ENCODE measurements at regions not wholly inside any gene's neighbourhood (a gene's known extent, or its start where the extent isn't known, plus 50 kb on each side); places are given as distances from the start of the nearest gene placed in this dataset.

DNA sequence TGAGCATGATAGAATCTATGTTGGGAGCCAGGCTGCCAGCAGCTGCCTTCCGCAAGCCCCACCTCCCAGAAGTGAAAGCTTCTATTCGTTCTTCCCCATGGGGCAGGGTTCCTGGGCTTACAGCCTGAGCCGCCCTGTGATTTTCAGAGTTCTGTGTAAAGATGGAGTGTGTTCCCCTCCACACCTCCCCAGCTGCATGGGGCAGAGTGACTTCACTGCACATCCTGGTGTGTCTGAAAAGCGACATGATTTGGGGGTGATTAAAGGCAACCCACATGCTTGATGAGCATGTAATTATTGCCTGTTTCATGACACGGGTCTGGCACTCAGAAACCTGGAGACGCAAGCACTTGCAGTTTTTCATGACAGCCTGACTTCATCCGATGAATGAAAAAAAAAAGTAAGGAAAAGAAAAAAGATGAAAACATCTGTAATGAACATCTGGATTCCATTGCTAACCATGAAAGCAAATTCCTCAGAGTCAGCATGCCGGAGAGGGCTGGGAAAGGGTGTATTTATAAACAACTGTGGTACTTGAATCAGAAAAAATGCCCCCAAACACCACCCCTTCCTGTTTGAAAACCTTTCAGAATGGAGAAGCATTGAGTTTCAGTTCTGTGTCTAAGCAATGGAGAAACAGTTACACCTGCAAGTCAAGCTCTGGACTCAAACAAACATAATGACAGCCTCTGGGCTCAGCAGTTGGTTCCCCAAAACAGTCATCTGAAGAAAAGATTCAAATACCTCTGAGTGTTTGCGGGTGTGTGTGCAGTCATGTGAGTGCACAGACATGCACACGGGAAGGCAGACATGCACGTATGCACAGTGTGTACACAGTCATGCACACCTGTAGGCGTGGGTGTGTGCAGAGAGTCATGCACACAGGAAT lies 266.0 kb downstream of the ENGASE start:
- DNase-seq, result no peak

DNA sequence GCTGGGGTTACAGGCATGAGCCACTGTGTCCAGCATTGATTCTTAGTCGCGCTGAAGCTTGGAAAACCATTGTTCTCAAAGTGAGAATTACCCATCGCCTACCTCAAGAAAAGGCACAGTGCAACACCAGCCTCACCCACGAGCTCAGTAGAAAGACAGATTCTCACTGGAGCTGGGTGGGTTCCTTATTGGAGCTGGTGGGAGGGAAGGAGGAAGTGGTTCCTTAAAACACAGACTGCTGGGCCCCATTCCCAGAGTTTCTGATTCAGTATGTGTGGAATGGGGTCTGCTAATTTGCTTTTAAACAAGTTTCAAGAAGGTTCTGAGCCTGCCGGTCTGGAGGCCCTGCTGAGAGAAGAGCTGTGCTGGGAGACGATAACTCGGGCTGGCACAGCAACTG lies 264.7 kb downstream of the ENGASE start:
- no peak for DNase-seq

DNA sequence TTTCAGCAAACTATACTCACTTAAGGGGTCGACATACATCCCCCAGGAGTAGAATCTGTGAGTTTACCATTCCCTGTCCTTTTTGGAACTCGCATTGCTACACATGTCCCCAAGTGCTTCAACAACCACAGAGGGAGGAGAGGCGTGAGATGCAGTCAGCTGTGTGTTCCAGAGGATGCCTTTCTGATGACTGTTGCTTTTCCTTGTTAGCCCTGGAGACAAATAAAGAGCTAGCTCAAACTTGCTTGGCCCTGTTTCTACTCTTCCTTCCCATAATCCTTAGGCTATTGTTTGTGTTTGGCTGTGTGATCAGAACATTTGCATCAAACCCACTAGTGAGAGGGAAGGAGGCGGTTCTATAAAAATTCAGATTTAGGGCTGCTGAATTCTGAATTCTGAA lies 264.0 kb downstream of the ENGASE start:
- no peak for DNase-seq

DNA sequence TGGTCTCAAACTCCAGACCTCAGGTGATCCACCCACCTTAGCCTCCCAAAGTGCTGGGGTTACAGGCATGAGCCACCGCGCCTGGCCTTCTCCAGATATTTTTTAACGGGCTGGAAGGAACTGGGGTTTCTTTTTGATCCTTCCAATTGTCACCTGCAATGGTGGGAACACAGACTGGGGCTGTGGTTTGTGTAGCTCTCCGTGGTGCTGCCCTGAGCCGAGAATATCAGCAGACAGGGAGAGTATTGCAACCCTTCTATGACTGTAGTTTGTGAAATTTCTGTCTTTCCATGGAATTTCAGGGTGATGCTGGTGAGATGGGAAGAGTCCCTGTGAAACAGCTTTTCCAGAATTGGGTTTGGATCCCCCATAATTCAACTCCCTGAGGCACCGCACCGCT lies 263.5 kb downstream of the ENGASE start:
- no peak for DNase-seq

DNA sequence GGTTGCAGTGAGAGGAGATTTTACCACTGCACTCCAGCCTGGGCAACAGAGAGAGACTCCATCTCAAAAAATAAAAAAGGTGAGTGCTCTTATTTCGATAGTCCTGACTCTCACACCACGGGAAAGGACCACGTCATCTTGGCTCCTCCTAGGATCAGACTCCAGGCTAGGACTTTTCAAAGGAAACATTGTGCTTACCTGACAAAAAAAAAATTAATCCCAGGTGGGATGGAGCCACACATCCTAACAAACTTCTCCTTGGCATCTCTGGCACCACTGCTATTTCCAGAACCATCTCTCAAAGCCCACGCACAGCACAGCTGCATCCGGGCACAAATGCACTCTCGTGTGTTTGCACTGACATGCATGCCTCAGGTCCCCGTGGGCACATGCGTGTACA lies 262.4 kb downstream of the ENGASE start:
- DNase-seq, result no peak

DNA sequence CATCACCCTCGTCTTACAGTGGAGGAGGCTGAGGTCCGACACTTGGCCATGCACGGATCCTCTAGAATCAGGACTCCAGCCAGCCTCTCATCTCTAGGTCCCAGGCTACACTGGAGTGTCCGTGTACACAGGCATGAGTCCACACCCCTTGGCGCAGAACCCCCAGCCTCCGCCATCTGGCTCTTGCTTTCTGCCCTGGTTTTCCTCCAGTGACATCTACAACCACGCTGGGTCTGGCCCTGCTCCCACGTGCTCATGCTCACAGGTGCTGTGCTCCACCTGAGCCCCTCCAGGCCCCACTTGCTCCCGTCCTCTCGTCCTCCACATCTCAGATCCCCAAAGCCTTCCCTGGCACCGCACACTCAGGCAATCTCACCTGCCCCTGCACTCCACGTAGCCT lies 260.8 kb downstream of the ENGASE start:
- DNase-seq, result no peak

DNA sequence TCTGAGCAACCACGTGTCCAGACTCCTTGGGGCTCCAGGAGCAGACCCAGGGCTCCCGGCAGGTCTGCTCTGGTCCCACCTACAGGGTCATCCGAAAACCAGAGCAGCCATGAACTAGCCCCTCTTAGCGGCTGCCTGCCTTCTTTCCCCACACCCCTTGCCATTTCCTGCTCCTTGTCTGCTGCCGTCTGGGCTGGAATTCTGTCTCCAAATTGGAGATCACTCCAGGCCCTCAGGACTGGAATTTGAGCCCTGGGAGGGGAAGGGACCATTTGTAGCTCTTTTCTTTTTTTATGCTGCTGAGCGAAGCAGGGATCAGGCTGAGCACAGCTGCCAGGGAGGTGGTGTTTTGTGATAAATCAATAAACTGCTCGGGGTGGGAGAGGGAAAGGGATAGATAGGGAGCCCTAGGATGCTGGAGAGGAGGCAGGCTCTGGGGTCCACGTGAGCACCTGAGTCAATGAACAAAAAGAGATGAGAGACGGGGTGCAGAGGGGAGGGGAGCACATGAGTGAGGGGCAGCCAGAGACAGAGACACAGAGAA lies 257.5 kb downstream of the ENGASE start:
- no peak for DNase-seq

DNA sequence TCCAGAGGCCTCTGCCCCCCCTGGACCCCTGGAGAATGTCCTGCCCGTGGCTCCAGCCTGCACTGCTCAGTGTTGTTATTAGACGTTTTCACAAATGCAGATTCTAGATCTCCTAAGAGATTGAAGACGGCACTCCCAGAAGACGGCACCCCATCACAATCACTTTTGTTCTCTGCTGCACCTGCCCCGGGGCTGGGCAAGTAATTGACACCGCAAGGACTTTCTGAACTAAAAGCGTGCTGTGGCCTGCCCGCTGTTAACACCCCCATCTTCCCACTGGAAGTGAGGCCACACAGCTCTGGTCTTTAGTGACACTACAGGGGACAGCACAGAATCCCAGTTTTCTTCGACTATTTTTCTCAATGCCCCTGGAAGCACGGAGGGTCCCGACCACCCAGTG lies 256.9 kb downstream of the ENGASE start:
- no peak for DNase-seq

DNA sequence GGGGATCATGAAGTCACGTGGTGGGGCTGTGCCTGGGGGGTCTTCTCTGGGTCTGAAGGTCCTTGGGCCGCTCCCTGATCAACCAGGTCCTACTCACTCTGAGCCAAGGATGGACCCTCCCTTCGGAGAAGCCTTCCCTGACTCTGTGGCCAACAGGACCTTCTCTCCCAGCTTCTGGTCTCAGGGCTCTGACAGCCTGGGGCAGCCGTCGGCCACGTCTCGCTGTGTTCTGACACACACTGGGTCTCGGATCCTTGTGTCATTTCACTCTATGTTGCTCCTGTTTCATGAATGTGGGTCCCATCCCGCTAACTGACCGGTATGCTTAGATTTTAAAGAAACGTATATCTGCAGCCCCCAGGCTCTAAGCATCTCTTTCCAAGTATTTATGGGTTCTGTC lies 256.1 kb downstream of the ENGASE start:
- no peak for DNase-seq

DNA sequence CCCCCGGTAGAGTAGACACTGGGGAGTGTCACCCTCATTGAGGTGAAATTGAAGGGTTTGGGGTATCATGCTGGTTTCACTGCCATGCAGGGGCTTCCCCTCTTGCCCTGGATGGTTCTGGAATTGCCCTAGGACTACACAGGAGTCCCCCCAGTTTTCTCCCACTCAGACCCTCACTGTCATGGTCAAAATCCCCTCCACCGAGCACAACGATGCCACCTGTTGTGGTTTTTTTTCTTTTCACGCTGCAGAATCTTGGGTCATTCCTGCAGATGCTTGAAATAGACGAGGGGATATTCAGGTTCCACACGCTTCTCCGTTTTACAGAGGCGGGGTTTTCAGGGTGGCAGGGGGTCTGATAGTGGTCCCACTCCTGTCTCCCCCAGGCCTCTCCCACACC lies 255.6 kb downstream of the ENGASE start:
- no peak for DNase-seq

DNA sequence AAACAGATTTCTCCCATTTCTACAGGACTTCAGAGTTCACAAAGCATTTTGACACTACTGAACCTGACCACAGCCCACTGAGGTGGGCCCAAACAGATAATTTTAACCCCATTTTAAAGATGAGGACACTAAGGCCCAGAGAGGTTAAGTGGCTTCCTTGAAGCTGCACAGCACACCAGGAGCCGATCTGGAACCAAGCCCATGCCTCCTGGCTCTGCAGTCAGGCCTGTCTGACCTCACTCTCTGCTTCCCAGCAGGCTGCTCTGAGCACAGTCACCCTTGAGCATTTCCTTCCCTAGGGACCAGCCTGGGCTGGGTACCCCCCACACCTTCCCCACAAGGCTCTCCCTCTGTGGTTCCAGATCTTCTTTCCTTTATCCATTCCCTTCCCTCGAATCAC lies 252.2 kb downstream of the ENGASE start:
- no peak for DNase-seq

DNA sequence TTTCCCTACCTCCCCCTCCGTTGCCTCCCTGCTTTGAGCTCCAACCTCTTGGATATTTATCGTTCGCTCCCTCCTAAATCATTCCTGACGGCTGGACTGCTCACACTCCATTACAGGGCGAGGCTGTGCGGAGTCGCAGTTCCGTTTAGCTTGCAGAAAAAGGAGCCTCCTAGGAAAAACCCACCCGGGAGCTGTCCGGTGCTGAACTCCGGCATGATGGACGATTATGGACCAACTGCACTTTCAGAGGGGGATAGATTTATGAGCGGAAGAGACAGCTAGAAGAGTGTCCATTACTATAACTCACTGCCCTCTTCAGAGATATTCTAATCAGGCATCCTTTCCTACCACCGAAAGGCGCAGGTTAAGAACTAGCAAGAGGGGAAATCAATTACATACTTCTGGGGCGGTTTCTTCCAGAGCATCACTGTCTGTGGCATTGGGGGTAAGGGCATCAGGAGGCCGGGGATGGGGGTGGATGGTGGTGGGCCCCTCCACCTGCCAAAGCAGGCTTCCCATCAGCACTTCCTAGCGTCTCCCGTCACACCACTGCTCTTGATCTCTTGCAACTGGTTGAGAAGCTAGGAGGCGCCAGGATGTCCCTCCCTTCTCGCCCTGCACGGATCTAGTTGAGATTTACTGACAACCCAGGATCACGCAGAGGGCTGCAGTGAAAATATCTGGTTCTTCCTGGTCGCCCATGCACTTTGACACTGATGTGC lies 251.2 kb downstream of the ENGASE start:
- DNase-seq, result no peak

DNA sequence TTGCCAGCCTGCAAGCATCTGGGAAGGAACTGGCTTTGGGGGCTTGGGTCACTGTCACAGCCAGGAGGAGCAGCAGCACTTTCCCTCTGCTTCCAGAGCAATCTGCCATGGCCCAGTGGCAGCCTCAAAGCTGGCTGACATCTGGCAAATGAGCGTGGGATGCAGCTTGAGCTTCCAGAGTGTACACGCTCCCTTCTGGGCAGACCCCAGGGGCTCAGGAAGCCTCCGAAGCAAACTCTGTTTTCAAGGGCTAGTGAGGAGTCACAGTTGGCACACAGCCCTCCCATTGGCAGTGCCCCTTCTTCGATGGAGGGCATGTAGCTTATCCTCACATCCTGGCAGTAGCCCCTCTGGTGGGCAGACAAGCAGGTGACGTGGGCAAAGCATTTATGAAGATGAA lies 249.6 kb downstream of the ENGASE start:
- DNase-seq, result no peak

DNA sequence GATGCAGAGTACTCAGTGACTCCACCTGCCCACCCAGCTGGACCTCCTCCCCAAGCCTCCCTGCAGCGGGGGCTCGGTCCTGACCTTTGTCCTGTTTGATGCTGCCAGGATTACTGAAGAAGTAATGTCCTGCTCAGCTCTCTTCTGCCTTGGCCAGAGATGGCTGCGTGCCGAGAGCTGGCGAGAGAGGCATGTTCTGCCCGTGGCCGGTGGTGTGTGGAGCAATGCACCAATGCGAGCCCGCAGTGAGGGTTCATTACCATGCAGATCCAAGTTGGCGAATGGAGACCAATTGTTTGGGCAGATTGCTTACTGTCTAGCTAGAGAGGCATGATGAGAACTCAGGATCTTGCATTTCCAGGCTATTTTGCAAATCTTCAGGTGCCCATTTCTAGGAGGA lies 248.9 kb downstream of the ENGASE start:
- no peak for DNase-seq

DNA sequence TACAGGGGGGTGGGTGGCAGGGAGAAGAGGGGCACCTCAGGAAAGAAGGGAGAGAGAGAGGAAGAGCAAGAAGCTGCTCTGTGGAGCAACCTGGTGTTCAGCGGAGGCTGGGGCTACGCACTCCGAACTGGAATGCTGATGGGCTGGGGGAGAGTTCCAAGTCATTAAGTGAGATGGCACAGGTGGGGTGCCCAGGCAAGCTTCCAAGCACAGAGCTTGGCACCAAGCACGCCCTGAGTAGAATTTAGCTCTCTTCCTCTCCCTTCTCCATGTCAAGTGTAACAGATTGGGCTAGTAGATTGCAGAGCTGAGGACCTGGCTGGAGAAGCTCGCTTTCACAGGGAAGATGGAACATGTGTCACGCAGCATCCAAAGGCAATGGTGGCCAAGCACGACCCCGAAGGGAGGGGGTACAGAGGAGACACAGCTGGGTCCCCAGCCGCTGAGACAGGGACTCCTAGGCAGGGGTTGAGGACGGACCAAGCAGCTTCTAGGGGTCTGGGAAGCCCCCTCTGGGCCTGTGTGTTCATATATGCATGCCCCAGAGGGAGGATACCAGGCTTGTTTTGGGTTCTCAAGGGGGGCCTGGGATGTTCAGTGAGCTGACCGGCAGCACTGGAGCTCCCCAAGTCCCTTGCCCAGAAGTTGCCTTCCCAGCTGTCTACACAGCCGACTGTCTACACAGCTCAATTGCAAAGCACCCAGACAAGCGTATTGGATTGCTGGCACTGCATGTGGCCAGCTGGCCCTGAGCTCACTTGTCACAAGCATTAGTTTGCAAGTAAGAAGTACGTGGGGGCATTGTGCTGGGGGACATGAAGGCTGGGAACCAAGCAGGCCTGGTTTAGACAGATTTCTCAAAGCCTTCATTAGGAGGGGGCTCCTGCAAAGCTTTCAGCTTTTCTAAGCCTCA lies 247.8 kb downstream of the ENGASE start:
- DNase-seq, result no peak

DNA sequence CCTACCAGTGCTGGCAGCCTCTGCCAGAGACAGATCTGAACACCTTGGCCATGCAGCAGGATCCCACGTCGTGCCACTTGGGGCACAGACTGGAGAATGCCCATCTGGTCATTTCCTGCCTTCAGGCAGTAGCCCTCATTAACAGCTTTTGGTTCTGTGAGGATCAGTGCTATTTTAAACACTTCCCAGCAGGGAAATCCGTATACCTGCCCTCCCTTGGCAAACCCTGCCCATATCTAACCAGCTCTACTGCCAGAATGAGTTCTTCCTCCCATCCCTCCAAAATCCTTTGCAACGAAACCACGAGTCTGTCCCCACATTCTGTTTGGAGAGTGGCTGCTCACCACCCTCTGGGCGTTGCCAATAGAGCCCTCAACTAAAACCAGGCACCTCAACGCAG lies 245.7 kb downstream of the ENGASE start:
- DNase-seq, result no peak

DNA sequence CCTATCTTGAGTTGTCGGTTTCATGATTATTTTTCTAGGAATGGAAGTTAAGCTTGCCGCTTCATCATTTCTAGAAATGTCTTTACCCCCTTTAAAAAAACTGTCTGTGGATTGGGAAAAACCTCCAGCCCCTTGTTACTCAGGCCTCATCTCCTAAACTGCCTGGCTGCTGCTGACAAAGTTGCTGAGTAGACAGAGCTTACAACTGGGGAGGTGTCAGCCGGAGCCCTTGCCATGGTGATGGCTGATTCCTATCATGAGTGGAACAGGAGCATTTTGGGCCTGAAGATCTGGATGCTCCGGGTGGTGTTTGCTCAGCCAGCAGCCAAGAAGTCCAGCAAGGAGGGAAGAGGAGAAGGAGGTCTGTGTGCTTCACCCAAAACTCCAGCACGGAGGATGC lies 243.3 kb downstream of the ENGASE start:
- DNase-seq, result no peak

DNA sequence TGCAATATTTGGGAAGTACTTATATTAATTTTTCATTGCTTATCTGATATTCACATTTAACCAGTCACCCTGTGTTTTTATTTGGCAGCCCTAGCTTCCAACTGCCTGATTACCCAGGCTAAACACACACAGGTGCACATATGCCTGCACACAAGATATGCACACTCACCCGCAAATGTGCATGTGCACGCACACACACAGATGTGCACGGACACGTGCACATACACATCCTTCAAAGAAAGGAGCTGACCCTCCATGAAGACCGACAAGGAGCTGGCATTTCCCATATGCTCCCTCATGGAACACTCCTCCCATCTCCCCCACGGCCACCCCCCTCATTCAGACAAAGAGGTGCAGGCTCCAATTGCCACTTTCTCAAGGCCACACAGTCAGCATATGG lies 242.2 kb downstream of the ENGASE start:
- no peak for DNase-seq

DNA sequence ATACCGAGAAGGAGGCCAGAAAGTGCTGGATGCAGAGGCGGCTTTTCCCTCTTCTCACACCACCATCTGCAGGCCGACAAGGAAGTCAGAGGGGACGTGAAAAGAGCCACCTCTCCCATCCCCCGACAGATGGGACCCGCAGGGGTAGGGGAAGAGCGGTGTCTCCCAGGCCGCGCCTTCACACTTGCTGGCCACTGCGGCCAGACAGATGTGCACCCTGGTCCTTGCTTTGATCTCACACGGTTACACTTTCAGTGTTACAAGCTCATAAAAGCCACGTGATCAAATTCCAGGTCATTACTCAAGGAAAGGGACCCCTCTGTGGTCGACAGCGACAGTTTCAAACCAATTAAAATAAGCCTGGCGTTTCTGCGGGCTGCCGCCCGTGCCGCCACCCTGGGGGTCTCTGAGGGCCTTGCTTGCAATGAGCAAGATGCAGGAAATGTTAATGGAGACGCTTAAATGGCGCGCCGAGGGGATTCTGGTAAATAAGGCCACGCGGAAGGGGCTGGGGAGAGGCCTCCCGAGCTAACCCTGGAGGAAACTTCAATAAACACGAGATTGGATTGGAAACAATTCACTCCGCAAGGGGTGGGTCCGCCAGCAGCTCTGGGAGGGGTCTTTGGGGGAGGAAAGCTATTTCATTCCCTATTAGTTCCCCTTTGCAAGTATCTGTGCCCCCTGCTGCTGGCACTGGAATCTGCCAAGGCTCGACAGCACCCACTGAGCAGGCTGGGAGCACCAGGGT lies 240.9 kb downstream of the ENGASE start:
- DNase-seq, result no peak

DNA sequence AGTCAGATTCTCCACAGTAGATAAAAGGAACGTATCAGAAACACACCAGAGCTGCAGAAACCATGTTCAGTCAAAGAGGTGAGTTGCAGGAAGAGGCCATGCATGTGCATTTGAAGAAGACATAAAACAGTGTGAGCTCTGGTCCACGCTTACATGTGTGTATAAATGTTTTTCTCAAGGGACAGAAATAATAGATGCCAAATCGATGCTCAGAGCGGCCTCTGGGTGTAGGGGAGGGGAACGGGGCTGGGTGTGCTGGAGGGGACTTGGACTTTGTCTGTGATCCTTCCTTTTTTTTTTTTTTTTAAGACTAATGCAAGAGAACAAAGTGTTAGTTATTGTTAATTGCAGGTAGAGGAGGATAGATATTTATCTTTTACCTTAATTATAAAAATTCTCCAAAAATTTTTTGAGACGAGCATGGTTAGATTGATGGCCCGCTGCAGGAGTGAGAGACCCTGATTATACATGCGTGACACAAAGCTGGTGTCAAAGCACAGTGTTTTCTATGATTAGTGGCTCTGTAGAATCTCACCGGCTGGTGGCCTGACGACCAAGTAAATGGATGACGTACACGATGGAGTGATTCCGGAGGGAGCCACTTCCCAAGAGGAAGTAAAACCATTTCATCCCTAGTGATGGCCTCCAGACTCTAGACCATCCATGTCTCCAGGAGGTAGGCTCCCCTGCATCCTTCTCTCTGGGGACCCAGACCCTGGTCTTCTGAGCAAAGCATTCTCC lies 240.2 kb downstream of the ENGASE start:
- no peak for DNase-seq

DNA sequence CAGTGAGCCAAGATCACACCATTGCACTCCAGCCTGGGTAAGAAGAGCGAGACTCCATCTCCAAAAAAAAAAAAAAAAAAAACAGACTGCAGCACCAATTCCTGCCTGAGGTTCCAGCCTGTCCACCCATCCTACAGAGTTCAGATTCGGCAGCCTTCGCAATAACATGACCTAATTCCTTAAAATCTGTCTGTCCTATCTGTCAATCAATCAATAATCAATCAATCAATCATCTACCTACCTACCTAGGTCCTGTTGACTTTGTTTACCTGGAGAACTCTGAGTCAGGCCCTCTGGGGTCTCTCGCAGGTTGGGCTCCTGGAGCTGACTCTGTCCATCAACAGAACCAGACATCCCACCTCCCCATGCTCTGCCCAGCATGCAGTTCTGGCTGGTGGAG lies 236.7 kb downstream of the ENGASE start:
- no peak for DNase-seq
